HUDEP-2 (cell line): ENCODE measurements at regions not wholly inside any gene's neighbourhood (a gene's known extent, or its start where the extent isn't known, plus 50 kb on each side); places are given as distances from the start of the nearest gene placed in this dataset.
"Not testable (repeated sequence)": the region's sequence is repeated elsewhere in the genome, so short reads cannot be mapped to it uniquely, and the experiment has no call there.

Experiments
- DNase-seq, 76 experiments: peaks; one replicate each; lab custom pipeline; 2025; ENCODE audit not compliant: unreplicated experiment in 76 of 76; lab: John Stamatoyannopoulos, UW

DNA sequence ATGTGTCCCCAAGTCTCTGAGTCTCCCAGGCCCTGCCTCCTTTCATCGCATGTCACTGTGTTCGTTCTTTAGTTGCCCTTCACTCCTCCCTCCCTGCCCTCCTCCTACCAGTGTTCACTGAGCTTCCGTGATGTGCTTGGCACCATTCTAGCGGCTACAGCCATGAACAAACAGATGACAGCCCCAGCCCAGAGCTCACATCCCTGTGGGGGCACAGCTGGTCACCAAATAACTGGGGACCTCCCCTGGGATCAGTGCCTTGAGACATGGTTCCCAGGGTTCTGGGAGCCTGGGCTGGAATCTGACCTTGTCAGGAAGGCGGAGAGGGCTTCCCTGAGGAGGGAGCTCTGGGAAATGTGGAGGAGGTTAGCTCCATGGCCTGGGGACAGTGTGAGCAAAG is 320.7 kb downstream of the PTPRU start:
- DNase-seq: no peak

DNA sequence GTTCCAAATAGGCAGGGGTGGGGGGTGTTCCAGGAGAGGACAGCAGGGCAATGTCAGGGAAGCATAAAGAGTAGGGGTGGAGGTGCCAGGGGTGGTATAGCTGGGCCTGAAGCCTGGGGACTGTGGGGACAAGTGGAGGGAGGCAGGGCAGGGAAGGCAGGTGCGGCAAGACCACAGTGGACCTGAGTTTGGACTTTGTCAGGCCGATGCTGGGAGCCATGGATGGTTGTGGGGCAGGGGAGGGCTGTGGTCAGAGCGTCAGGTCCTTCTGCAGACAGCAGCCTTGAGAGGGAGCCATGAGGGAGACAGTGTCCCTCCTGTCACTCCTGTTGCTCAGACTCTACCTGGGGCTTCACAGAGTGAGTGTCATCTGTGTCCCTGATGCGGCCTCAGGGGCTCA is 320.3 kb downstream of the PTPRU start:
- DNase-seq: no peak

DNA sequence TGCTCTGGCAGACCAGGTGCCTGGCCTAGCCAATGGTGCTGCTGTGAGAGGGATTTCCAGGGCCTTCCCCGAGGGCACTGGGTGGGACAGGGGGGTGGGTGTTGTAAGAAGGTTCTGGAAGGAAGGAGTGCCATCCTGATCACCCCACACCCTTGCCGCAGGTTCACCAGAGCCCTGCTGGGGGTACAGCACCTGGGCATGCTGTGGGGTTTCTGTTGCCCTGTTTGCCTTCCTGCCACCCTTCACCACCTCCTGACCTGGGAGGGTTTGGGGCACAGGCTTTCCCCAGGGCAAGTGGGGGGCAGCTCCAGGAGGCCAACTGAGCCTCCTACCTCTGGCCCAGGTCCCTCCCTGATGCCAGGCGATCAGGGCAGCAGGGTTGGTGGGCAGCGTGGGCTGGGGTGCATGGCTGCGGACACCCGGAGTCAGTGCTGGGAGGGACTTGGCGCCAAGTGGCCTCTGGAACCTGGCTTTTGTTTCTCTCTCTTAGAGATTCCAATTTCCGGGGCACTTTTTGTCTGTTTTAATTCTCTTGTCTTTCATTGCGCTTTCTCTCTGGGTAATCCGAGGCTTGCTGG is 318.8 kb downstream of the PTPRU start:
- no peak for DNase-seq

DNA sequence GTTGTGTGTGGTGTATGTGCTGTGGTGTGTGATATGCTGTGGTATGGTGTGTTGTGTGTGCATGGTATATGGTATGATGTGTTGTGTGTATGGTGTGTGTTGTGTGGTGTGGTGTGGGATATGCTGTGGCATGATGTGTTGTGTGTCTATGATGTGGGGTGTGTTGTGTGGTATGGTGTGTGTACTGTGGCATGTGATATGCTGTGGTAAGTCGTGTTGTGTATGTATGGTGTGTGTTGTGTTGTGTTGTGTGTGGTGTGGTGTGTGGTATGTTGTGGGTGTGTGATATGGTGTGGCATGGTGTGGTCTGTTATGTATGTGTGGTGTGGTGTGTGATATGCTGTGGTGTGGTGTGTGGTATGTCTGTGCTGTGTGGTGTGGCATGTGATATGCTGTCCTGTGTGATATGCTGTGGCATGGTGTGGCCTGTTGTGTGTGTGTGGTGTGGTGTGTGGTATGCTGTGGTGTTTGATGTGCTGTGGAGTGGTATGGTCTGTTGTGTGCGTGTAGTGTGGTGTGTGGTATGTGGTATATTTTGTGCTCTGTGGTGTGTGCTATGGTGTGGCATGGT is 318.0 kb downstream of the PTPRU start:
- DNase-seq: no peak

DNA sequence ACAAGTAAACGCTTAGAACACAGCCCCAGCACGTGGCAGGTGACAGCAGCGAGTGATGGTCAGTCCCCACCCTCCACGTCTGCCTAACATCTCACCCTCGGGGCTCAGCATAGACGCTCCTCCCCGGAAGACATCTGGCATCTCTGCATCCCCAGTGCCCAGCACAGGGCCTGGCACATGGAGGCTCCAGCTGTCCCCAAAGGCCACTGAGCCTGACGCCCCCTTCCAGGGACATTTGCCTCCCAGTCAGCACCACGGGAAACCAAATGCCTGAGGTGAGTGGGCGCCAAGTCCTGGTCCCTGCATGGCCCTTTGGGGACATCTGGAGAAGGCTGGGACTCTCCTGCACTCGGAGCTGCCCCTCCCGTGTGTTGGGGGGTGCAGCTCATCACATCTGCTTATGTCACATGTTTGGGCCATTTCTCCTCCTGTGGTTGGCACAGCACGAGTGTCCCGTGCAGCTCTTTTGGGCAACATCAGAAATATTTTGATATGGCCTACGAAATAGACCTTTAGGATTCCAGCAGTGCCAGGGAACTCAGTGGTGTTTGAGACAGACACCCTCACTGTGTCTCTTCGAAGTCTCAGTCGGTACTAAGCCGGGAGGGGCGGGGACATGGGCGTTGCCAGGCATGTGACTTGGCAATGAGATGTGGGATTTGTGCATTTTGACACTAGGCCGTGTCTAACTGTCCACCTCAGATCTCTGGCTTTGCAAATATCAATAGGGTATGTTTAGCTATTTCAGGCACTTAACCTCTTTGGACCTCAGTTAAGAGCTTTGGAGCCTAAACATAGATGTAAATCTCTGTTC is 315.0 kb downstream of the PTPRU start:
- no peak for DNase-seq

DNA sequence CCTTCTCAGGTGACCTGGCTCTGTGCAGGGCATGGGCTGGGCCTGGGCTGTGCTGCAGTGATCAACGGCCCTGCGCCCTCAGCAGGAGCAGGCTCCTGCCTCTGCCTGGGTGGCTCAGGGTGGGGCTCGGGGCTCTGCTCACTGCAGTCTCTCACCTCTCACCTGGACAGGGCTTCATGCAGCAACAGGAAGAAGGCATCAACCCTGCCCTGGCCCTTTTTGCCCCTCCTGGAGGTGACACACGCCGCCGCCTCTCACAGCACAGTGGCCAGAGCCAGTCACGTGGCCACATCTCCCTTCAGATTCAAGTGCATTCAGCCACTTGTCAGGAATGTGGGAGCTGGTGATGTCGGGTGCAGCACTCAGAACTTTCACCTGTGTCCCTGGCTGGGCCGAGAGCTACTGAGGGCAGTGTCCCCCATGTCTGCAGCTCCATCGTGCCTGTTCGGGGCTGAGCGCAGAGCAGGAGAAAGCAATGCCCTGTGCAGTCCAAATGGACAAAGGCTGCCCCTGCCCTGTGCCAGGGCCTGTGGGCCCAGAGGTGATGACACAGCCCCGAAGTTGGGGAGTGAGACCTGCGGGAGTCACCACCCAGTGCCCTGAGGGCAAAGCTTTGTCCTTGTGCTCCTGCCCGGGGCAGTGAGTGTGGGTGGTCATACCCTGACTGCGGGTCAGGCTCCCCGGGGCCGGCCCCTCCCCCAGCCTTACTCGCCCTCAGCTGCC is 314.0 kb downstream of the PTPRU start:
- DNase-seq: no peak

DNA sequence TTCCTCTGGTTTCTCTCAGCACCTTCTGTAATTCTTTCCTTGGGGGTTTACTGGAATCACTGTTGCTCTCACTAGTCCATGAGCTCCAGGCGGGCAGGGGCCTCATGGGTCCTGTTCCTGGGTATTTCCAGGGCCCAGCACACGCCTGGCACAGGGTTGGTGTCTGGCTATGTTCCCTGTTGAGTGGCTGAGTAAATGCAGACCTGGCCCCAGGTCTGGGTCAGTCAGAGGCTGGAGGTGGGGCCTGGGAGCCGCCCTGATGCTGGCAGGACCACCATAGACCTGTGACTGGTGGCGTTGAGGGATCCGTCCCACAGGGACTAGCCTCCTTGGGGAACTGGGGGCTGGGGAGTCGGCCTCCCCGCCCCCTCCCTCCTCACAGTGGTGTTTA is 313.4 kb downstream of the PTPRU start:
- not testable (repeated sequence) for DNase-seq

DNA sequence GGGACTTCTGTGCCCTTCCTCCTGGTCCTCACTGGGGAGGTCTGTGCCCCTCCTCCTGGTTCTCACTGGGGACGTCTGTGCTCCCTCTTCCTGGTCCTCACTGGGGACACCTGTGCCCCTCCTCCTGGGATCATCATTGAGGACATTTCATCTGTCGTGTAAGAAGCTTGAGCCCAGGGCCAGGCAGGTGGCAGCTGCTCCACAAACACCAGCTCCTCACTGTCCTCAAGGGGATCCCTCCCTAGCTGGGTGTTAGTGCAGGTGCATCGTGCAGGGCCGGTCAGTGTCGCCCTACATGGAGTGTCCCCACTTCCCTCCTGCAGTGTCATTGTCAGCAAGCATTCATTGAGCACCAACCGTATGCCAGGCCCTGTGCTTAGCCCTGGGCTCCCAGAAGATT is 312.7 kb downstream of the PTPRU start:
- no peak for DNase-seq

DNA sequence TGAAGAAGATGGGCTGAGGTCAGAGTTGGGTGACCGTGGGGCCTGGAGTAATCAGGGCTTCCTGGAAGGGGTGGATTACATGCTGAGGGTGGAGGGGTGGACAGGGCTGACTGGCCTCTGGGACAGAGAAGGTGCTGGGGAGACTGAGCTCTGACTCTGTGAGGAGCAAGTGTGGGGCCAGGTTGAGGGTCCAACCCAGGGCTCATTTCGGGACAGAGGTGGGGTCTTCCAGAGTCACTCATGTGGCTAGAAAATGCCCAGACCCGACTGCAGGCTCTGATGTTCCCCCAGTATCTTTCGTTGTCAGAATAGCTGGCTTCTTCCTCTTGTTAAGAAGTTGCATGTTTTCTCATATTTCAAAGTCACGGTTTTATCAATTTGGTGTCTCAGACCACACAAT is 311.8 kb downstream of the PTPRU start:
- no peak for DNase-seq

DNA sequence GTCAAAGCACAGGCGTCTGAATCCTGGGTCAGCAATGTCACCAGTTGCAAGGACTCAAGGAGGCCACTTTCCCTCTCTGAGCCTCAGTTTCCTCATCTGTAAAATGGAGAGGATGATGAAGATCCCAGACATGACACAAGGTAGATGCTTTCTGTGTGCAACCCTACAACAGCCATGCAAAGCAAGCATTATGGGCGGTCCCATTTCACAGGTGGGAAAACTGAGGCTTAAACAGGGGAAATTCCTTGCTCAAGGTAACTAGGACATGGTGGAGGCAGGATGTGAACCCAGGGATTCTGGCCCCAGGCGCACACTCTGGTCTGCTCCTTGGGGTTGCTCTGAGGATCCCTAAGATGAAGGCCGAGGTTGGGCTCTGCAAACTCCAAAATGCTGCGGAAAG is 311.0 kb downstream of the PTPRU start:
- no peak for DNase-seq

DNA sequence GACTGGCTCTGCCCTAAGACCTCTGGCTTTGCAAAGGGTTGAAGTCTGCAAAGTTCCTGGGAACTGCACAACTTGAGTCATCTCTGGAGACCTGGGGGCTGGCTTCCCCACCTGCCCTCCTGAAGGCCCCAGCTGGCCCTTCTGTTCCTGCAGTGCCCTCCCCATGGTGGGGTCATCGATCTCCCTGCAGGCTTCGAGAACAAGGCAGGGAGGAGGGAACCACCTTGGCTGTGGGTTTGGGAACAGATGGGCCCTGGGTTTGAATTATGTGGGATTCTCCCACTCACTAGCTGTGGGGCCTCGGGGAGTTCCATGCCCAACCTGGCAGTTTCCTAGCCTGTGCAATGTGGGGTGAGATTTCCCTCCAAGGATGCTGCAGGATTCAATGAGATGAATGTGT is 310.2 kb downstream of the PTPRU start:
- DNase-seq: no peak

DNA sequence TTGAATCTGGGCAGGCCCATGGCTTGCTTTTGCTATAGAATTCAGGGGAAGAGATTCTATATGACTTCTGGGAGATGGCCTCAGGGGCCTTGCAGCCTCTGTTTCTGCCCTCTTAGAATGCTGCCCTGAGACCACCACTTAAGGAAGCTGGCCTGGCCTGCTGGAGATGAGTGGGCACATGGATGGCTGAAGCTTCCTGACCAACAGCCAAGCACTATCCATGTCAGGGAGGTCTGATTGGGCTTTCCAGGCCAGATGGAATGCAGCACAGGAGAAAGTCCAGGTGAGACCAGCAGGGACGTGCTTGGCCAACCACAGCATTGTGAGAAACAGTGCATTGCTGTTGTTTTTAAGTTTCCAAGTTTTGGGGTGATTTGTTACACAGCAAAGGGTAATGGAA is 308.1 kb downstream of the PTPRU start:
- no peak for DNase-seq

DNA sequence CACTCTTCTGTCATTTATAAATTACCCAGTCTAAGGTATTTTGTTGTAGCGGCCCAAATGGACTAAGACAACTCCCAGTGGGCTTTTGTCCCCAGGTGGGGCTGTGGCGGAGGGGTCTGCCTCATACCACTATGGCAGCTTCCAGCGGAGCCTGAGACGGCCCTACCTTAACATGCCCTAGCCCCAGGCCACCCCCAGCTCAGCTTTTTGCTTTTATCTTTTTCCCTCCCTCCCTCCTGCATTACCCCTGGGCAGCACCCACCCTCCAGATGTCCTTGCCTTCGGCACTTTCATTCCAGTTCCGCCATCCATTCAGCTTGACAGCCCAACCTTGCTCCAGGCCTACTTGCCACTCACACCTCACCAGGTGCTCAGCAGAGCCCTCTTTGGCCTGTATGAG is 307.3 kb downstream of the PTPRU start:
- no peak for DNase-seq

DNA sequence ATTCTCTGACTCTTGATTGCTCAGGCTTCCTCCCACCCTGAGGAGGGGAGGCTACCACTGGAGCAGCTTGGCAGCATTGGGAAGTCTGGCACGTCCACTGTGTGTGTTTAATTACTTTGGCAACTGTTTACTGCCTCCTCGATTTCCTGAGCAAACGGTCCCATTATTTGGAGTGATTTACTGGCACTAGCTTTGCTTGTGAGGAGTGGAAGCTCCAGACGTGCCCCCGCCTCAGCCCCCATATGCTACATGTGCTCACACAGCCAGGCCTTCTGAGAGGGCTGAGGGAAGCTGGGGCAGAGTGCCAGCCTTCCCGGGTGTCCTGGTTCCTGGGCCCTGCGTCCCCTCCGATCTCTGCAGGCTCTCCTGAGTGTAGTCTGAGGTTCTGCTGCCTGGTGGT is 306.2 kb downstream of the PTPRU start:
- no peak for DNase-seq

DNA sequence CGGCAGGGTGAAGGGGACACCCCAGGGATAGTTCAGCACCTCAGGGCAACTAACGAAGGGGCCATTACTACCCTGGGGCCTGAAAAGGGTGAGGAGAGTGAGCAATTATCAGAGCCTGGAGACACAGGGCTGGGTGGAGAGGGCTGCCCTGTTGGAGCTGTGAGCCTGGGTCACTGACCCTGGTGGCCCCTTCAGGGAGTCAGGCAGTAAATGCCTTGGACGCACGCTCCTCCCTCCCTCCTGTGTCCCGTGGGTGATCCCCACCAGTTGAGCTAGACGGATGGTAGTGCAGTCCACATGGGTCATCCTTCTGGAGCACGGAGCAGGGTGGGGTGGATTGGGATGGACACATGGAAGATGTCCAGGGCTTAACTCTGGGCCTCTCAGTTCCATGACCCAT is 305.3 kb downstream of the PTPRU start:
- DNase-seq: no peak

DNA sequence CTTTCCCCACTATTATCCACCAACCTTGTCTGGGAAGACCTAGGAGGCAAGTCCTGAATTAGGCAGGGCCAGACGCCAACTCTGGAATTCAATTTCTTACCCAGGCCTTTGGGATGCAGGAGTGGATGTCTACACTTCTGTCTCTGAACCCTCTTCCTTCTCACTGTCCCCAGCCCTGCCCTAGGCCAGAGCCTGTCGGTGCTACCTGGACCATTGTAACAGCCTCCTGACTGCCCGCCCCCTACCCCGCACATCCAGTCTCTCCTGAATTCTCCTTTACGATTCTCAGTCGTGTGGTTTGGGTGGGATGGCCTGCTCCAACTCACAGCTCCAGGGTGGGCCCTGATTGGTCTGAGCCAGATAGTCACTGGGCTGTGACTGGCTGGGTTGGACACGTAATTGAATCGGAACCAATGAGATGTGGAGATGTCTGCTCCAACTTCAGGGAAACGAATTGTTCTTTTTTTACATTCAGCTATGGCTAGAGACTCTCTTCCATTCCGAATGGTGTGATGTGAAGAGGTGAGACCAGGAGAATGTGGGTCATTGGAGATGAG is 304.6 kb downstream of the PTPRU start:
- DNase-seq: no peak

DNA sequence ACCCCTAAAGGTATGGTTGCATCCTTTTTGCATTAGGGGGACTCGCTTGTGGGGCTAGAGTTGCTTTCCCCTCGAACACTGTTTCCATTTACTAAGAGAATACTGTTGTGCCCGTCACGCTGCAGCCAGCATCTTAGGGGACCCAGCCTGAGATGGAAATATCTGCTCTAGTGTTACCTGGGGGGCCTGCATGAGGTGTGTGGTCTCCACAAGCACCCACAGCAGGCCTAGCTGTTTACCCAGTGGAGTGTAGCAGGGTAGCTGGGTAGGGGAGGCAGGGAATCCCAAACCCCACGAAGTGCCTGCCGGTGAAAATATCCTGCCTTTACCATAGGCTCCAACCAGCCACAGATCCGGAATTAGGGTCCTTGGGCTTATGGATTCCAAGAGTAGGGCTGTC is 303.6 kb downstream of the PTPRU start:
- DNase-seq: no peak

DNA sequence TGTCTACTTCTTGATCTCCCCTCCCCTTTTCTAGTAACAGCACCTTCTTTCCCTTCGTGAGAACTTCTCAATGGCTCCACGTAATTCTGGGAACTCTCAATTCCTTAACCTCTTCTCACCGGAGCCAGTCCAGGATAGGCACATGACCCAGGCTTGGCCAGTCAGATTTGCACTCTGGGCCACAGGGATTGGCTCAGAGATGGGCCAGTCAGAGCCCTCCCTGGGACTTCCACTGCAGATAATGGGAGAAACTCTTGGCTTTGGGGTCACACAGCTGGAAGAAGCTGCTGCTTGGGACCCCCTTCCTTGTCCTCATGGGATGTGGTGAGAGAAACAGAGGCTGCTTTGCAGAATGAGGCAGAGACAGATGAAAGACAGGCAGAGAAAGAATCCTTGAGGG is 302.3 kb downstream of the PTPRU start:
- DNase-seq: no peak

DNA sequence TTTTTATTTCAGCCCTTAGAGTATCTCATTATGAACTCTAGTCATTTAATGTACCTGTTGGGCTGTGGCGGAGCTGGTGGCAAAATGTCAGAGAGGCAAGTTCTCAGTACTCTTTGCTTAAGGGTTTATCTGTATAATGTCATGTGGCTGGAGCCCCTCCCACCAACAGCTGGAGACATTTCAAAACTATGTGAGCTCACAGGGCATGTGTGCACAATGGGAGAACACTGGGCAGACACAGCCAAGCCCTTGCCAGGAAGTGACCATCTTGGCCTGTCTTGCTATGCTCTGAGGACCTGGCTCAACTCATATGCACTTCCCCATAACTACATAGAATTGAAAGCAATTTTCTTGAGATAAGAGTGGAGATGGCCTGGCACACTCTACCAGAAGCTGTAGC is 296.4 kb downstream of the PTPRU start:
- no peak for DNase-seq

DNA sequence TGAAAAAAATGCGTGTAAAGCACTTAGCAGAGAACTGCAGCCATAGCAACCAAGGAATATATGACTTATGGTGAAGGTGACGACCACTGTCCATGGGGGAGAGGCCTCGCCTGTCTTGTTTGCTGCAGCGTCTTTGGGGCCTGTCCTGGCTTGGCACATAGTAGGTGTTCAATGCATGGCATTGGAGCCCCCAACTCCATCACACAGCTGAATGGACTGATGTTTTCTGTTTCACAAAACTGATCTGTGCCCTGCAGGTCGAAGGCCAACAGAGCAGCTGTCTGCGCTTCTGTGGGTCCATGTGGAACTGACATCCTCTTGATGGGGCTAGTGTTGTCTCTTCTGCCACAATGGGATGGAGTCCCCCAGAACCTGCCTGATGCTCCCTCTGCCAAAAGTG is 296.0 kb downstream of the PTPRU start:
- DNase-seq: no peak

DNA sequence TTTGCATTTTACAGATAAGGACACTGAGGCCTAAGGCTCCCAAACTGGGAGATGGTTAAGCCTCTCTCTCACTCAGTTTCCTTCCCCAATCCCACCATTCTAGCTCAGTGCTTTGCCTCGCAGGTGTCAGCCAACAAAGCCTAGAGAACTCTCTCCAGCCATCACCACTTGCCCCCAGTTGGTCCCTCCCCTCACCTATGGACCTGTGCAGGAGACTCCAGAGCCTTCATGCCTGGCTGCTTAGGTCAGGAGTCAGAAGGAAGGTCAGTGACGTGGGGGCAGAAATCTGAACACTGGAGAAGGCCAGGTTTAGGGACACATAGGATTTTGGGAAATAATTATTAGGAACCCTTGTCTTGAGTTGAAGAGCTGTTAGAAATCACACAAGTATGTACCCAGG is 295.3 kb downstream of the PTPRU start:
- DNase-seq: no peak
